ENCODE measurements at regions not wholly inside any gene's neighbourhood (a gene's known extent, or its start where the extent isn't known, plus 50 kb on each side); places are given as distances from the start of the nearest gene placed in this dataset.
"Not testable (repeated sequence)": the region's sequence is repeated elsewhere in the genome, so short reads cannot be mapped to it uniquely, and the experiment has no call there.

DNA sequence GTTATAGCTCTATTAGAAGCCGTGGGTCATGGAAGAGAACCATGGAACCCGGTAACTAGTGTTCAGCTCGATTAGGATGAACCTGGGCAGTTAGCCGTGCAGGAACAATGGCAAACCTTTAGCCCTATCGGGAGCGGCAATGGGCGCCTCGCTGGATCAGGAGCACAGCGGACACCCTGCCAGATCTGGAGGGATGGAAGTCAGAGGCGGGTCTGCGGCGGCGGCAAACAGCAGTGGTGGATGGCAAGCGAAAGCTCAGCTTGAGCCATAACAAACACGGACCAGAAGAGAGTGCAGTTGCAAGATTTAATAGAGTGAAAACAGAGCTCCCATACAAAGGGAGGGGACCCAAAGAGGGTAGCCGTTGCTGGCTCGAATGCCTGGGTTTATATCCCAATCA is 160.2 kb upstream of the RGS6 start:
- TF ChIP-seq, protein P1, sequence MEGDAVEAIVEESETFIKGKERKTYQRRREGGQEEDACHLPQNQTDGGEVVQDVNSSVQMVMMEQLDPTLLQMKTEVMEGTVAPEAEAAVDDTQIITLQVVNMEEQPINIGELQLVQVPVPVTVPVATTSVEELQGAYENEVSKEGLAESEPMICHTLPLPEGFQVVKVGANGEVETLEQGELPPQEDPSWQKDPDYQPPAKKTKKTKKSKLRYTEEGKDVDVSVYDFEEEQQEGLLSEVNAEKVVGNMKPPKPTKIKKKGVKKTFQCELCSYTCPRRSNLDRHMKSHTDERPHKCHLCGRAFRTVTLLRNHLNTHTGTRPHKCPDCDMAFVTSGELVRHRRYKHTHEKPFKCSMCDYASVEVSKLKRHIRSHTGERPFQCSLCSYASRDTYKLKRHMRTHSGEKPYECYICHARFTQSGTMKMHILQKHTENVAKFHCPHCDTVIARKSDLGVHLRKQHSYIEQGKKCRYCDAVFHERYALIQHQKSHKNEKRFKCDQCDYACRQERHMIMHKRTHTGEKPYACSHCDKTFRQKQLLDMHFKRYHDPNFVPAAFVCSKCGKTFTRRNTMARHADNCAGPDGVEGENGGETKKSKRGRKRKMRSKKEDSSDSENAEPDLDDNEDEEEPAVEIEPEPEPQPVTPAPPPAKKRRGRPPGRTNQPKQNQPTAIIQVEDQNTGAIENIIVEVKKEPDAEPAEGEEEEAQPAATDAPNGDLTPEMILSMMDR (IDR thresholded peaks at IDR 0.05), result not testable (repeated sequence)
- TF ChIP-seq EP300, POLR2A (IDR thresholded peaks at IDR 0.05): not testable (repeated sequence)

Data from stomach (tissue), 4 donors.